NB4 (cell line): ENCODE measurements at regions not wholly inside any gene's neighbourhood (a gene's known extent, or its start where the extent isn't known, plus 50 kb on each side); places are given as distances from the start of the nearest gene placed in this dataset.

Source experiments
- DNase-seq: peaks from one replicate; pipeline ENCODE4 v3.0.0; 2010; ENCODE audit warnings: low read depth
- H3K4me3 ChIP-seq: one replicate; pipeline ENCODE4 v1.5.1; 2011; ENCODE audit warnings: mild to moderate bottlenecking, low read depth, low read length, moderate library complexity
- CTCF ChIP-seq: IDR thresholded peaks from one replicate; pipeline ENCODE4 v1.5.1; 2012; ENCODE audit warnings: low read depth, low read length
- MYC ChIP-seq: IDR thresholded peaks from 2 replicates; pipeline ENCODE4 v1.6.1; 2011; ENCODE audit warnings: low read depth, low read length
- POLR2A ChIP-seq: IDR thresholded peaks from 2 replicates; pipeline ENCODE4 v1.6.1; 2011; ENCODE audit warnings: mild to moderate bottlenecking; ENCODE audit not compliant: insufficient read length; ENCODE audit errors: extremely low read depth
- TF ChIP-seq, protein P1 (sequence below): IDR thresholded peaks from 2 replicates; pipeline ENCODE4 v1.6.1; 2011; ENCODE audit warnings: low read depth, low read length

- DNase-seq, result no peak
- H3K4me3 ChIP-seq, result no peak overlapping the region
- TF ChIP-seq CTCF, result no peak
- TF ChIP-seq, protein P1, sequence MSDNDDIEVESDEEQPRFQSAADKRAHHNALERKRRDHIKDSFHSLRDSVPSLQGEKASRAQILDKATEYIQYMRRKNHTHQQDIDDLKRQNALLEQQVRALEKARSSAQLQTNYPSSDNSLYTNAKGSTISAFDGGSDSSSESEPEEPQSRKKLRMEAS, result no peak
- no peak for TF ChIP-seq POLR2A
- no peak for TF ChIP-seq MYC
Observed at GRCh38 chr14:39722547-39723273, 290.5 kb upstream of the FBXO33 start.

DNA sequence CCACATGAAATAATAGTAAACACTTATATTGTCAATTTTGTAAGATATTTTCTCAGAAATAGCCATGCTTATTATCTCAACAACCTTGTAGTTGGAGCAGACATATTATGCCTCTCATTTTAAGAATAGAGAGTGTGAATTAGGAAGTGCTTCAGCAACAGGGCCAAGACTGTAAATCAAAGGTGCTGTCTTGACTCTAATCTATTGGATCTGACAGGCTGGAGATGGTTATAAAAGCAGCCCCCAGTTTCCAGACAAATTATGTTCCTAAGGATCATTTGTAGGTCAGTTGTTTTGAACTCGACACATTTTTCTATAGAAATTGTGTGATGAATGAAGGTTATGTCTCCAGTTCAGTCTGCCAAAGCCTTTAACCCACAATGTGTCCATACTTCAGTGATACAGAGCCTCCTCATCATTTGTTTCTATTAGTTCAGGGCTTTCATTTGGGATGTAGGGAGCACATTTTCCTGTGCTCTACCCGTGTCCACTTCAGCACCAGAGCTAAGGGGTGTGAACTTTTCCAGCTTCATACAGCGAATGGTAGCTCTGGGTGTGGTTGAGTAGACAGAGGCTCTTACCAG, 284.8 kb upstream of the FBXO33 start:
- no peak for DNase-seq

DNA sequence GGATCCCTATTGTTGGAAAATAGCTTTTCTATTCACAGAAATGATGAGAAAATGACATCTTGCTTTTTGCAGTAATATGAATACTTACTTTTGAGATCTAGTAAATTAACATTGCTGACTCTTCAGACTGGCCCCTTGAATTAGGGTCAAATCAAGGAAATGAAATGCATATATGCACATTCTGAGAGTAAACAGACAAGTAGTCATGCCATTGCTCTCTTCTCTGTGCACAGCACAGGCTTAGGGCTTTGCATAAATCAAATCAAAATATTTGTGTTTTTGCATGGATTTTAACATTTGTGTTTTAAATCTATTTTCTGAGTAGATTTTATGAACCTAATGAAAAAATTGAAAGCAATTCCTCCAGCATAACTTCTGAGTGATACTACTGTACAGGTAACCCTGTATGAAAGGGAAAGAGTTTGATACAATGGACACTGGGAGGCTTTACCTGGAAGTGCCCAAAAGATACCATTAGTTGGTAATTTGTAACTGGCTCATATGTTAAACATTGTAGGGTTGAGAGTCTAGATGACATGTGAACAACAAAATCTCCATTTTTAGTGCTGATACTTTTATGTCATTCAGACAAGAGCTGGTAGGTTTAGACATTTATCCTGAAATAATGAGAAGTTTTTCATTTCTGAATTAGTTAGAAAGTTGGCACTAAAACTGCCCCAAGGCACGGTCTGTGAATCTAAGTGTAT, 280.2 kb upstream of the FBXO33 start:
- H3K4me3 ChIP-seq, result no peak overlapping the region
- DNase-seq, result no peak
- TF ChIP-seq, protein P1, result no peak
- TF ChIP-seq CTCF (no peak), MYC (no peak), POLR2A (no peak)

More for the DNA sequence above, 284.8 kb upstream of the FBXO33 start:
- H3K4me3 ChIP-seq, result no peak overlapping the region
- TF ChIP-seq MYC, result no peak
- TF ChIP-seq, protein P1, result no peak
- TF ChIP-seq CTCF, result no peak
- no peak for TF ChIP-seq POLR2A

GRCh38 chr14:39704594-39704993, 272.4 kb upstream of the FBXO33 start:
- TF ChIP-seq, protein P1, result no peak
- no peak for TF ChIP-seq POLR2A
- no peak for TF ChIP-seq CTCF
- no peak for TF ChIP-seq MYC
- H3K4me3 ChIP-seq, result no peak overlapping the region
- DNase-seq, result no peak

DNA sequence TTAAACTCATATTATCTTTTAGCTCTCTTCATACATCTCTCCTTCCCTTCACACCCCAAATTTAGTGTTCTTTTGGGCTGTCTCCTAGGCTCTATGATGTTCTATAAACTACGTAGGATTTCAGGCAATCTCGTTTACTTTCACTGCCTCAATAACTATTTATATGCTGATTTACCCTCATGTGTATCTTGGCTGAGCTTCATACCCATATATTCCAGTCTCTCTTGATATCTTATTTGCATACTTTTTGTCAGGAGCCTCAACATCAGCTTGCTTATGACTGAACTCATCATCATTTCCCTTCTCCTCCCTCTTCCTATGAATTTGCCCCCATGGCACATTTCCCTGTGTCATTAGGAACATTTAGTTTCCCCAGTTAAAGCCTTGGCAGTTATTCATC, 262.1 kb upstream of the FBXO33 start:
- H3K4me3 ChIP-seq, result no peak overlapping the region
- DNase-seq, result no peak
- TF ChIP-seq CTCF, result no peak
- TF ChIP-seq POLR2A, result no peak
- TF ChIP-seq, protein P1, result no peak
- TF ChIP-seq MYC, result no peak
